ENCODE measurements at regions not wholly inside any gene's neighbourhood (a gene's known extent, or its start where the extent isn't known, plus 50 kb on each side); places are given as distances from the start of the nearest gene placed in this dataset.
A peak's percentile ranks its signal among the peaks of the same experiment; 100 is the strongest.

DNA sequence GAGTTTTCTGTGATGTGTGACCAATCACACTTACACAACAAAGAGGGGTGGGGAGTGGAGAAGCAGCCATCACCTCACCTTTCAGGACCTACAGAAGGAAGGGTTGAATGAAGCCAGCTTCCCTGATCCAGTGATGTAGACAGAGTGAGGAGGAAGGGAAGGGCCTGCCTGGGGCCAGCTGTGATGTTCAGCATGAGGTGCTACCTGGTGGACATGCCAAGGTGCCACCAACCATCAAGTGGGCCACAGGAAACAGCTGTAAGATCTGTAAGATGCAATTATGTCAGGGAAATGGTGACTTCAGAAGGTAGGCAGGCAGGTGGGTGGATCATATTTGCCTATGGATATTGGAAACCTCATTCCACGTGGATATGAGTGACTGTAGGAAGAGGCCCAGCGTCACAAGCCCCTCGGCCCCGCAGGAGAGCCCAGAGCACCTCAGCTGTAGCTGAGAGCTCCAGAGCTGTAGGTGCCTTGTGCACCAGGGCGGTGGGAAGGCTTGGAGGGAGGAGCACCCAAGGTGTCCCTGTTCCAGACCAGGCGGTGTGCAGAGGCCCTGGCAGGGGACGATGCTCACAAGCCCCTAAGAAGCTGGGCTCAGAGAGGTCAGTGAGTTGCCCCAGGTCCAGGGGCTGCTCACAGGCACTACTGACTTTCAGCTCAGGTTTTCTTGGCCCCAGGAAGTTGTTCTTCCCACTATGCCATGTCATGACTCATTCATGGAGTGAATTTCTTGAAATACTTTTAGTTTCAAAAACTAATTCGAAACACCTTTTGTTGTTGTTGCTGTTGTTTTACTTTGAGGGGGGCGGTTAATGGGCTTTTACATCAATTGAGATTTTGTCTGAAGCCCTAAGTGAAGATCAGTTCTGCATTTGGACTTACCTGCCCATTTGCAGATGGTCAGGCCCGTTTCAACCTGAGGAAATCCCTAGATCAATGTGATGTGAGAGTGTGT lies 94.2 kb upstream of the ALDH1A3 start:
- no peak for DNase-seq

DNA sequence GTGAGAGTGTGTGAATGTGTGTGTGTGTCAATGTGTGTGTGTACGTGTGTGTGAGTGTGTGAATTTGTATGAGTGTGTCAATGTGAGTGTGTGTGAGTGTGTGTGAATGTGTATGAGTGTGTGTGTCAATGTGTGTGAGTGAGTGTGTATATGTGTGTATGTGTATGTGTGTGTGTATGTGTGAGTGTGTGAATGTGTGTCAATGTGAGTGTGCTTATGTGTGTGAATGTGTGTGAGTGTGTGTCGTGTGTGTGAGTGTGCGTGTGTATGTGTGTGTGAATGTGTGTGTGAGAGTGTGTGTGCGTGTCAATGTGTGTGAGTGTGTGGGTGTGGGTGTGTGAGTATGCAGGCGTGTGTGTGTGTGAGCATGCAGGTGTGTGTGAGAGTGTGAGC lies 93.5 kb upstream of the ALDH1A3 start:
- DNase-seq, result no peak

DNA sequence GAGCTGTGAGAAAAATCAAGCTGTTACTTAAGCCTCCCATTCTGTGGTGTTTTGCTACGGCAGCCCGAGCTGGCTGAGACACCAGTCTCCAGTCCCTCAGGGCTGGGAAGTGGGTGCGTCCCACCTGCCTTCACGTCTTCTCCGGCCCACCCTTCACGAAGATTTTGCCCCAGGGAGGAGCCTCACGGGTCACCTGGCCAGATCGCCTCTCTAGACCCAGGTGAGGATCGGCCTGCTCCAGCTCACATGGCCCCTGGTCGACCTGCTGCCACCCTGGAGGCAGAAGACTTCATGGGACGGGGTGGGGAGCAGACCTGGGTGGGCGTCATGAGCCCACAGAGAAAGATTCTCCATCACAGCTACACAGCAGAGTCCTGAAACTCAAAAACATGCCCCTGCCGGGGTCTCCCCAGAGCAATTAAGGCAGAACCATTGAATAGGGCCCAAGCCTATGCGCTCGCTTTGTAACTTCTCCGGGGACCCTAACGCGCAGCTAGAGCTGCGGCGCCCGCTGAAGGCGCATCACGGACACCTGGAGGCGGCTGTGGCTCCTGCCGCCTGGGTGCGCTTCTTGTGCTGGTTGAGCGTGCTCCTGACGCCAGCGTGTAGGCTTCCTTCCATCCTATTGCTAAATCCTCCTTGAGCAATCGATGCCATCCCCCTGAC lies 92.6 kb upstream of the ALDH1A3 start:
- peak; percentile 2 for DNase-seq

DNA sequence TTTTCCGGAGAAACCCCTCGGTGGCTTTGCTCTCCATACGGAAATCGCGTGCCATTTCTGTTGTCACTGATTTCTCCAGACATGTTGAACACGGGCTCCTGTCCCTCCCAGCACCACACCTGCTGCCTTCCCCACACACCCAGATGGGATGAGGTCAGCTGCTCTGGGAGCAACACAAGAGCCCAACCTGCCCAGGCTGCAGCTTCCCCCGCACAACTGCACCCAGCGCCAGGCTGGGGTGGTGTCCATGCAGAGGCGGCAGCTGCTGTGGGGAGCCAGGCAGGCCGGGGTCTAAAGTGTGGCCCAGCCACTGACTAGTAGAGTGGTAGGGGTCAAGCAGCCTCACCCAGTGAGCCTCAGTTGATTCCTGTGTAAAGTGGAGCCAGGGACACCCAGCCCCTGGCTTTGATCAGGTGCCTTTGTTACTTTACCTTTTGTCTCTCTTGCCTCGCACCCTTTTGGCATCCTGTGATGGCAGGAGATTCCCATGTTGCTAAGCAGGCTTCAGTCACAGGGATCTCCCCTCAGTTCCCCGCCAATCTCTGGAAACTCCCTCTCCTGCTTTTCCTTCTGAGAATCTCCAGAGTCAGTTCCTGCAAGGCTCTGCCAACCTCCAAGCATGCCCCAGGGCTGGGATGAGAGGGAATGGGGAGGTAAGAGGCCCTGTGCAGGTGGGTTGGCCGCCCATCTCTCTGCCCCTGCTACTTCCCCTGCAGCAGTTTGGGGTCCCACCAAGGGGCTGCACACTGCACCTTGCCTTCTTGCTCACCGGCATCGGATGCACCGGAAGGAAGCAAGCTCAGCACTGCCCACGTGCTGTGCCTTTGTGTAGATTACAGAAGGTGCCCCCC lies 91.8 kb upstream of the ALDH1A3 start:
- no peak for DNase-seq

DNA sequence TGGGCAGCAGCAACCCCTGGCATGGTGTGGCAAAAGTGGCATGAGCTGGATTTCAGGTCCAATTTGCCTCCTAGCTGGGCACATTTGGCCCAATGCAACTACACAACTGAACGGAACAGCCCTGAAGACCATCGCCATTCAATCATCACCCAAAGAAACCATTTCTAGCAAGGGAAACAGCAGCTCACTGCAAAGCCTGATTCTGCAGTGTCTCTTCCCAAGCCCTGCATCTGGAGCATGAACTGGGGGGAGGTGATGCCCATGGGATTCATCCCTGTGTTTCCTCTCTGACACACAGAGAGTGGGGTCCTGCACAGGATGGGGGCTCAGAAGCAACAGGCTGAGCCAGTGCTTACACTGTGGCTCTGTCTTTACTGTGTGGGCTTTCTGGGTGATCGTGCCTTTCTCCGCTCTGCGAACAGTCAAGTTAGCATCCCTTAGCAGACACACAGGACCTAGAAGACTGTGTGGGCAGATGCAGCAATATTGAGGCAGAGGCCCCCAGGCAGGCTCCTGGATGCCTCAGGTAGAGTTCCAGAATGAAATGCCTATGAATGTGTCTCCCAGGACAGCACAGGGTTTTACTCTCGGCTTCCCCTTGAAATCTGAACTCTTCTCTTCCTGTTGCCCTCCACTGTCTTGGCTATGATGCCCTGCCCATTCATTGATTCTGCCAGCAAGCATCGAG lies 91.1 kb upstream of the ALDH1A3 start:
- DNase-seq, result no peak

DNA sequence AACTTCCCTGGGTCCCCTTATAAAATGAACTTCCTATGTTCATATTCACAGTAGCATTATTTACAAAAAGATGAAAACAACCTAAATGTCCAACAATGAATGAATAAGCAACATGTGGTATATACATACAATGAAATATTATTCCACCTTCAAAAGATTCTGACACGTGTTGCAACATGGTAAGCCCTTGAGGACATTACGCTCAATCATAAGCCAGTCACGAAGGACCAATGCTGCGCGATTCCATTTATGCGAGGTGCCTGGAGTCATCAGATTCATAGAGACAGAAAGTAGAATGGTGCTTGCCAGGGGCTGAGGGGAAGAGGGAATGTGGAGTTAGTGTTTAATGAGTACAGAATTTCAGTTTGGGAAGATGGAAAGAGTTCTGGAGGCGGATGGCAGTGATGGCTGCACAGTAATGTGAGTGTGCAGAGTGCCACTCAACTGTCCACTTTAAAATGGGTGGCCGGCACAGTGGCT lies 88.8 kb upstream of the ALDH1A3 start:
- DNase-seq, result no peak

DNA sequence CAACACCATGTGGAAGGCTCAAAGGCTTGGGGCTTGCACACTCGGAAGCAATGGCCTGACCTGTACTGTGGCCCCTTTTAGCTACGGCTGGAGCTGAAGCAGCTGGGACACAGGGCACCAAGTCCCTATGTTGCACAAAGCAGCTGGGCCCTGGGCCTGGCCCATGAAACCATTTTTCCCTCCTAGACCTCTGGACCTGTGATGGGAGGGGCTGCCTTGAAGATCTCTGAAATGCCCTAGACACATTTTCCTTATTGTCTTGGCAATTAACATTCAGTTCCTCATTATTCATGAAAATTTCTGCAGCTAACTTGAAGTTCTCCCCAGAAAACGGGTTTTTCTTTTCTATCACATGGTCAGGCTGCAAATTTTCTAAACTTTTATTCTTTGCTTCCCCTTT lies 85.6 kb upstream of the ALDH1A3 start:
- no peak for DNase-seq

DNA sequence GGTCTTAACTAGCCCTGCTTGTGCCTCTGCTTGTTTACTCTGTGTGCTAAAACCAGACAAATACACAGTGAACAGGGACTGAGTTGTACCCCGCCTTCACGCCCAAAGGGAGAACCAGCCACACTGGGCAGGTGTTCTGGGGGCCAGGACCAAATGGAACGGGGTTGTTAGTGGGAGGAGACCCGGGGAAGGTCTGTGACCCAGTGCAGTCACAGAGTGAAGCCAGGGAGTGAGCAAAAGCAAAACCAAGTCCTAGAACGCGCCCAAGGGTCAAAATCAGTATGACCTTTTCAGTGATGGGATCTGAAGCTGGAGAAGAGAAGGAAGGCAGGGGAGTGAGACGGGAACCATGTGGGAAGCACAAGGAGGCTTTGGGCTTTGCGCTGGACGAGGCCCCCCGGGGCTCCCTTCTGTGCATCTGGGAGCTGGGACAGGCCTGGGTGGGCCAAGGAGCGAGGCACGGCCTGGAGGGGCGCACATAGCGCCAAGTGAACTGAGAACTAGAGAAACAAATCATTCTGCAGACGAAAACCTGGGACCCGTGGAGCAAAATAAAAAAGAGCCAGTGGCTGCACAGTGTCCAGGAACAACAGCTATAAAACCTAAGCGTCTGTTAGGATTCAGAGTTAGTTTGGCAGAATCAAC lies 78.3 kb upstream of the ALDH1A3 start:
- DNase-seq, result no peak

DNA sequence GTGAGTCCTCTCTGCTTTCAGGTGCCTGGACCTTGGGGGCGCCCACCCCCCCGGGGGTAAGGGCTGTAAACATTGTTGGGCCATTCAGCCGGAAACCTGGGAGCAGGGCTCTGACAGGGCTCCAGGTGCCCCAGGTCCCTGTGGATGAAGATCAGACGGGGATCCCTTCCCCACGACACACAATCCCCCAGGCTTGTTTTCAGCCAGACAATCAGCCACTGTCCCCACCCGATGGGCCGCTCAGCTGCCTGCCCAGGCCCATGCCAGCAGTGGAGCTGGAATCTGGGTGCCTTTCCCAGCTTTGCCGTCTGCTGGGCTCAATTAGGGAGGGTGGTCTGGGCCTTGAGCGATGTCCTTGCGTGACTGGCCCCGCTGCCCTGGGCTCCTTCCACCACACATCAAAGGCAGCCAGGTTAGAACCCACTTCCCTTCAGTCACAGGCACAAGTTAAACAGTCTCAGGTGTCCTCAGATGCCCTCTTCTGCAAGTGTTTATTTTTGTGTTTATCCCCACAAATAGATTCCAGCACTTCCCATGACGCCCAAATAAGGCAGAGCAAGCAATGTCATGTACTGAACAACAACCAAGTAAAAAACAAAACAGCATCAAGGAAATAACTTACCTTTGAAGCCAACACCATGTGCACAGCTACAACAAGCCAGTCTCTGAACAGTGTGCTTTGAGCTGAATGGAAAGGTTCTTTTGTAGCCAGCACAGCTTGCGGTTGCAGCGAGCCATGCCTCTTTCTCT lies 77.0 kb upstream of the ALDH1A3 start:
- no peak for DNase-seq

DNA sequence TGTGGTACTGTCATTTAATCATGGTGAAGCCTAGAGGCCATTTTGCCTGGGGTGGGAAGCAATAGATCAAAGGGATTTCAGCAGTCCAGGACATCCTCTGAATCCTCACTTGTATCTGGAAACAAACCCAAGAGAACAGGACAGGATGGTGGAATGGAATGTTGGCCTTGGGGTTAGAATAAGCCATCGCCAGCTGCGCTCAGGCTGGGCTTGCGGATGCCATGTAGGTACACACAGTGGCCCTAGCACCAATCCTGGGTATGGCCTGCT lies 76.5 kb upstream of the ALDH1A3 start:
- DNase-seq, result no peak

DNA sequence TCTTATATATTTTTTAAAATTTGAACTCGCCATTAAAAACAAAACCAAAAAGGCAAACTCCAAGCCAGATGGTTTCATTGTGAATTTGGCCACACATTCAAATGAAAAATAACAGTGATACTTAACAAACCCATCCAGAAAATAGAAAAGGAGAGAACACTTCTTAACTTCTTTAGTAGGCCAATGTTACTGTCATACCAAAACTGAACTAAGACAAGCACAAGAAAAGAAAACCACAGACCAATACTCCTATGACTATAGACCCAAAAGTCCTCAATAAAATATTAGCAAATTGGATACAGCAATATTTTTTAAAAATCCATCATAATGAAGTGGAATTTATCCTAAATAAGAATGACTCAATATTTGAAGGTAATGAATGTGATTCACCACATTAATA lies 73.5 kb upstream of the ALDH1A3 start:
- no peak for DNase-seq

DNA sequence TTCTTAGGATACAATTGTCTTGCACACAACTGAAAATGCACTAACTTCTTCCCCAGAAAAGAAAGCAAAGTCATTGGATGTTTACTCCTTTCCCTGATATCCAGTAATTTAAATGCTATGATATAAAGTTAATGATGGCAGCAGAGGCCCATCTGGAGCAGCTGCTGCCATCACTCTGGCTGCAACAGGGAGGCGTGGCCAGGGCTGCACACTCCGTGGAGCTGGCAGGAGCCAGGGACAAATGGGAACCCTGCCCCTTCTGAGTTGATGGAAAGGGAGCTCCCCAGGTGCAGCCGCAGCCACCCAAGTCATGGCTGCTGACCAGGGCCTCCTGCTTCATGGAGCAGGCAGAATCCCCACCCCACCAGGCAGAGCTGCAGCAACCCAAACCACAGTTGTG lies 72.6 kb upstream of the ALDH1A3 start:
- DNase-seq, result no peak

DNA sequence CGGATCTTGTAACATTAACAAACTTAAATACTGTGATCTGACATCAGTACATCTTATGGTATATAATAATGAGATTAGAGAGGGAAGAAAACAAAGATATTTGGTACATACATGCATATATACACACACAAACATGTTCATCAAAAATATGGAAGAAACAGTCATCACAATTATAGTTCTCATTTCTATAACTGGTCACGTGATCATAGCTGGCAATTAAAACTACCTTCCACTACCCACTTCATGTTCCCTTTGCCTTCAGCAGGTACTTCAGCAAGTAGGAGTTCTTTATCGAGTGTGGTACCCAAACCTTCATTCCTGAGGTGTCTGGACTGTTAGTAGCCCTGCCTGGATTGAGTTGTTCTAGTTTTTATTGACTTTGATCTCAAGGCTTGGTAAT lies 70.9 kb upstream of the ALDH1A3 start:
- no peak for DNase-seq

DNA sequence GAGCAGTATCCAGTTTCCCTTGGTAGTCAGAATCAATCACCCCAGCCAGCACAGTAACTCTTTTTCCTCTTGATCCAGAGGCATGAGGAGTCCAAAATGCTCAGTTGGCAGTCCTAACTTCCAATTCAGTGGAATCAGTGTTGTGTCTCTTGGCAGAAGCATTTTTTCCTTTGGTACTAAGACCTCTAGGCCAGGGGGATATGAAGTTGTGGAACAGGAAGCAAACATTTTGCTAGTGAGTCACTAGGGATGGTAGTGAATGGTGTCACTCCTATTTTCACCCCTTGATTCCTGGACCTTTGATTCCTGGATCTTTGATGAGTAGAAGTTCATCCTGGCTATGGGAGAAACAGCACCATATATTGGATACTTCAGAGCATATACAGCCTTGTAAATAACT lies 70.5 kb upstream of the ALDH1A3 start:
- no peak for DNase-seq

DNA sequence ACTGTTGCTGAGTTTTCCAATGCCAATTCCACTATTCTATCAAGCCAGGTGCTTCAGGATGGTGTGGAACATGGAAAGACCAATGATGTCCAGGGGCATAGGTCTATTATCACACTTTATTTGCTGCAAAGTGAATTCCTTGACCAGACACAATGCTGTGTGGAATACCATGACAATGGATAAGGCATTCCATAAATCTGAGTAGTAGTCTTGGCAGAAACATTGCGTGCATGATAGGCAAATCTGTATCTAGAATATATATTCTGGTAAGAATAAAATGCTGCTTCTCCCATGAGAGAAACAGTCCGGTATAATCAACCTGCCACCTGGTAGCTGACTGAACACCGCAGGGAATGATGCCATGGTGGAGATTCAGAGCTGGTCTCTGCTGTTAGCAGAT lies 70.0 kb upstream of the ALDH1A3 start:
- DNase-seq, result no peak

DNA sequence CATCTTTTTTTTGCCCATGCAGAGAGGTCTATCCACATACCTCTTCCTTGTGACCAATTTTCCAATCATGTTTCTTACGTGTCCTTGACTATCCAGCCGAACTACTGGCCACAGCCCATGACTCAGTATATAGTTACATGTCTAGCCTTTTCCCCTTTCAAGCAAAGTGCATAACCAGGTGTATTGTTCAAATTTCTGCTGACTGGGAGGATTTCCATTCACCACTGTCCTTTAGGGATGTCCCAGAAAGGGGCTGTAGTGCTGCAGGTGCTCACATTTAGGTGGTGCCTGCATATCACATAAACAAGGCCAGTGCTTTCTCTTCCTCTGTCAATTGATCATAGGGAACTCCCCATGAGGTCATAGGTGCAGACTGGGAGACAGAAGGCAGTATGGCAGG lies 69.4 kb upstream of the ALDH1A3 start:
- no peak for DNase-seq

DNA sequence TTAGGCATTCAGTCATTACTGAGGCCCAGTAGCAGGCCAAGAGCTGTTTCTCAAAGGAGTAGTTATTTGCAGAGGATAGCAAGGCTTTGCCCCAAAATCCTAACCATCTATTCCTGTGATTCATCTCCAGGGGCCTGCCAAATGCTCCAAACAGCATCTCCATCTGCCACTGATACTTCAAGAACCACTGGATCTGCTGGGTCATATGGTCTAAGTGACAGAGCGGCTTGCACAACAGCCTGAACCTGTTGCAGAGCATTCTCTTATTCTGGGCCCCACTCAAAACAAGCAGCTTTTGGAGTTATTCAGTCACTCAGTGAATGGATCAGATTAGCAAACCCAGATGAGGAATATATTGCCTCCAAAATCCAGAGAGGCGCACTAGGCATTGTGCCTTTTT lies 68.8 kb upstream of the ALDH1A3 start:
- no peak for DNase-seq

DNA sequence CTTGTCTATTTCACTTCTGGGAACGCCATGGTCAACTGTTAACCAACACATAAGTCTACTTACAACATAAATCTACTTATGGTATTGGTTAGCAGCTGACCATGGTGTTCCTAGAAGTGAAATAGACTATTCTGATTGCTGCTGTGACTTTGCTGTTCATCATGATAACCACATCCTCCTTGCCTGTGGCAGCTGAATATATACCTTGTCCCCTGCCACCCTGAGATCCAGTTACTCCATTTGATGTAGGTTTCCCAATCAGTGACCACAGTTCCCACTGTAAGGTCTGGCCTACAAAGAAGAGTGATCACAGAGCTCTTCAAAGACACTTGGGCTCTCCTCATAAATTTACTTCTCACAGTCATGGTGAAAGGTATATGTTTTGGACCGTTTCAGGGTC lies 66.8 kb upstream of the ALDH1A3 start:
- no peak for DNase-seq

DNA sequence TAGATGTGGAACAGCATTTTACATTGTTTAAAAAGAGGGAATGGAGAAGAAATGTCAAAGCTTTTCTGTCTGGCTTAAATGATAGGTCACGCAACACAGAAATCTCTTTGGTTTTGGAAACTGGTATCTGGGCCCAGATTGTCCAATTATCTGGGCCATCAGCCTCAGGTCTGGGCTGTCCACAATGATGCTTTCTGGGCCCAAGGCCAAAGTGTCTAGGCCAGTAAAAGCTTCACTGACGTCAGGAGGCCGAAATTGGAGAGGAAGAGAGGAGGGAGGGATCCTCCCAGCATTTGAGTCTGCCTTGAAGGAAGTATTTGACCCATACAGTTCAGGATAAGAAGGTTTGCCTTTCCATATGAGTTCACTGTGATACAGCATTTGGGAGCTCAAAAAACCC lies 60.7 kb upstream of the ALDH1A3 start:
- DNase-seq, result no peak

DNA sequence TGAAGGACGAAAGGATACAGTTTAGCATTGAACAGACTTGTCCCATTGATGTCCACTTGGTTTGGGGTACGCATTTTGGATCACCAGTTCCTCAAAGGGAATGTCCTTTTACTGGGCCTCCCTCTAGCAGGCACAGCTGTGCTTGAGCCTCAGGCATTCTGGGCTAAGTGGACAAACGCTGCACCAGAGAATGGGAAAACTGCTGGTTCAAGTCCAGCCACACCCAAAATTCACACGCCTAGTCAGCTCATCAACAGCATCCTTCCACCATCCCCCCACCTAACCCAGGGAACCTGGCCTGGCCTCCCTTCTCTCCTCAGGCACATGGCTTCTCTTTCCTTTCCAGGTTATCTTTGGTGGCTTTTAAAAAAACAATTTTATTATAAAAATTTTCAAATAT lies 59.1 kb upstream of the ALDH1A3 start:
- DNase-seq, result no peak

DNA sequence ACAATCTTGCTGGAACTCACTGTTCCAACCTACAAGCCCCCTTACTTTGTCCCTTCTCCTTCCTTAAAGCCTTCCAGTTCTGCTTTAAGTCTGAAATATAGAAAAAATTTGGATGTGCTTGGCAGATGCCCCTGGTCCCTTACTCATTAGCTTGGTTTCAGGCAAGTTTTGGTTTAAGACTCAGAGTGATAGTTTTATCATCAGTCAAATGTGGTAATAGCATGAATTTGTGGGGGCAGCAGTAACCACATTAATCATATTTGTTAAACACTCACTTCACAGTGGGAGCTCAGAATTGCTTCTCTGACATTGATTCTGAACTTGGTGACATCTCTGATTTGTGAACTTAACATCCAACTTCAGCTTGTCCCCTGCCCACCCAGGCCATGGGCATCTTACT lies 58.3 kb upstream of the ALDH1A3 start:
- no peak for DNase-seq

DNA sequence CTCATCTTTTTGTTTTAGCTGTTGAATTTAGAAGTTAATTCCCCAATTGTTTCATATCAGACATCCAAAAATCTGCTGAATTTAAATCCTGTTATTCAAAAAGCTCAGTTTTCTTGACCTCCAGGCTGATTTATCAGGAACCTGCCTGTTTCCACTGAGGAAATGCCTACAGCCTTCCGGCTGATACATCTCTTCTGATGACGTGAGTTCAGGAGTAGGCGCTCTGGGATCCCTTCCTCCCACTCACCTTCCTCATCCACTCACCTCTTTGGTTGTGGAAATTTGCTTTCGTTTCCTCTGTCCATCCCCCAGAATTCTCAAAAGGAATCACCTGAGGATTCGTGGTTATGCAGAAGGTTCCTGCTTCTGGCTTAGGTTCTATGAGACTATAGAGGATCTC lies 55.4 kb upstream of the ALDH1A3 start:
- no peak for DNase-seq
